ENCODE measurements at regions not wholly inside any gene's neighbourhood (a gene's known extent, or its start where the extent isn't known, plus 50 kb on each side); places are given as distances from the start of the nearest gene placed in this dataset.

GRCh38 chr12:28794786-28795185 is 354.3 kb upstream of the FAR2 start:
- TF ChIP-seq POLR2A (IDR thresholded peaks at IDR 0.05) (no peak), CTCF (IDR thresholded peaks at IDR 0.05) (no peak)

All from right lobe of liver (tissue), 4 donors.